ENCODE measurements at regions not wholly inside any gene's neighbourhood (a gene's known extent, or its start where the extent isn't known, plus 50 kb on each side); places are given as distances from the start of the nearest gene placed in this dataset.

GRCh38 chr20:57888591-57888990, 178.8 kb upstream of the PMEPA1 start:
- Mint-ChIP-seq H3K9me3 (peaks cover 2% of the 10 kb centered on the region), H3K36me3 (no peaks in the 10 kb centered on the region), H3K4me1 (no peaks in the 10 kb centered on the region), H3K27me3 (no peaks in the 10 kb centered on the region), H3K27ac (no peak overlapping the region), H3K4me3 (no peak overlapping the region)
- no peak for DNase-seq

GRCh38 chr20:57884956-57885355, 175.1 kb upstream of the PMEPA1 start:
- H3K27ac Mint-ChIP-seq = no peak overlapping the region
- no peaks in the 10 kb centered on the region for H3K4me1 Mint-ChIP-seq
- H3K36me3 Mint-ChIP-seq = no peaks in the 10 kb centered on the region
- no peak for DNase-seq
- no peaks in the 10 kb centered on the region for H3K27me3 Mint-ChIP-seq
- peaks cover 2% of the 10 kb centered on the region for H3K9me3 Mint-ChIP-seq
- no peak overlapping the region for H3K4me3 Mint-ChIP-seq

GRCh38 chr20:57883761-57884160, 173.9 kb upstream of the PMEPA1 start:
- Mint-ChIP-seq H3K4me1 (no peaks in the 10 kb centered on the region), H3K27me3 (no peaks in the 10 kb centered on the region), H3K27ac (no peak overlapping the region), H3K36me3 (no peaks in the 10 kb centered on the region), H3K4me3 (no peak overlapping the region), H3K9me3 (peaks cover 2% of the 10 kb centered on the region)
- no peak for DNase-seq

- H3K4me3 Mint-ChIP-seq = no peak overlapping the region
- H3K27me3 Mint-ChIP-seq = no peaks in the 10 kb centered on the region
- peaks cover 2% of the 10 kb centered on the region for H3K9me3 Mint-ChIP-seq
- DNase-seq = no peak
- no peaks in the 10 kb centered on the region for H3K36me3 Mint-ChIP-seq
- H3K4me1 Mint-ChIP-seq = no peaks in the 10 kb centered on the region
- no peak overlapping the region for H3K27ac Mint-ChIP-seq
Observed at GRCh38 chr20:57883224-57883623, 173.4 kb upstream of the PMEPA1 start.

- Mint-ChIP-seq H3K4me3 (no peak overlapping the region), H3K4me1 (no peaks in the 10 kb centered on the region), H3K27ac (no peak overlapping the region), H3K36me3 (no peaks in the 10 kb centered on the region), H3K27me3 (no peaks in the 10 kb centered on the region), H3K9me3 (peaks cover under 1% of the 10 kb centered on the region)
- DNase-seq = no peak
Observed at GRCh38 chr20:57882451-57883161, 172.8 kb upstream of the PMEPA1 start.

- Mint-ChIP-seq H3K36me3 (no peaks in the 10 kb centered on the region), H3K4me3 (no peak overlapping the region), H3K27me3 (no peaks in the 10 kb centered on the region), H3K27ac (no peak overlapping the region), H3K9me3 (no peaks in the 10 kb centered on the region), H3K4me1 (no peaks in the 10 kb centered on the region)
- no peak for DNase-seq
Observed at GRCh38 chr20:57881466-57882385, 171.9 kb upstream of the PMEPA1 start.

GRCh38 chr20:57880571-57880892, 170.7 kb upstream of the PMEPA1 start:
- Mint-ChIP-seq H3K27me3 (no peaks in the 10 kb centered on the region), H3K4me3 (no peak overlapping the region), H3K4me1 (no peaks in the 10 kb centered on the region), H3K36me3 (no peaks in the 10 kb centered on the region), H3K27ac (no peak overlapping the region), H3K9me3 (no peaks in the 10 kb centered on the region)
- DNase-seq = no peak

- Mint-ChIP-seq H3K36me3 (no peaks in the 10 kb centered on the region), H3K9me3 (no peaks in the 10 kb centered on the region), H3K4me1 (no peaks in the 10 kb centered on the region), H3K4me3 (no peak overlapping the region), H3K27ac (no peak overlapping the region), H3K27me3 (no peaks in the 10 kb centered on the region)
- no peak for DNase-seq
Observed at GRCh38 chr20:57879779-57880570, 170.2 kb upstream of the PMEPA1 start.

- Mint-ChIP-seq H3K27me3 (no peaks in the 10 kb centered on the region), H3K4me3 (no peak overlapping the region), H3K27ac (no peak overlapping the region), H3K36me3 (no peaks in the 10 kb centered on the region), H3K9me3 (no peaks in the 10 kb centered on the region), H3K4me1 (no peaks in the 10 kb centered on the region)
- DNase-seq = no peak
Observed at GRCh38 chr20:57879437-57879778, 169.6 kb upstream of the PMEPA1 start.

- Mint-ChIP-seq H3K4me1 (no peaks in the 10 kb centered on the region), H3K4me3 (no peak overlapping the region), H3K27me3 (no peaks in the 10 kb centered on the region), H3K27ac (no peak overlapping the region), H3K9me3 (no peaks in the 10 kb centered on the region), H3K36me3 (no peaks in the 10 kb centered on the region)
- DNase-seq = no peak
Observed at GRCh38 chr20:57878786-57879424, 169.1 kb upstream of the PMEPA1 start.

GRCh38 chr20:57877995-57878394, 168.2 kb upstream of the PMEPA1 start:
- DNase-seq = no peak
- H3K27ac Mint-ChIP-seq = no peak overlapping the region
- no peaks in the 10 kb centered on the region for H3K27me3 Mint-ChIP-seq
- H3K4me3 Mint-ChIP-seq = no peak overlapping the region
- H3K4me1 Mint-ChIP-seq = no peaks in the 10 kb centered on the region
- H3K36me3 Mint-ChIP-seq = no peaks in the 10 kb centered on the region
- no peaks in the 10 kb centered on the region for H3K9me3 Mint-ChIP-seq

GRCh38 chr20:57877131-57877824, 167.5 kb upstream of the PMEPA1 start:
- Mint-ChIP-seq H3K27me3 (no peaks in the 10 kb centered on the region), H3K9me3 (no peaks in the 10 kb centered on the region), H3K4me3 (no peak overlapping the region), H3K27ac (no peak overlapping the region), H3K36me3 (no peaks in the 10 kb centered on the region), H3K4me1 (no peaks in the 10 kb centered on the region)
- DNase-seq = no peak

GRCh38 chr20:57876163-57876562, 166.3 kb upstream of the PMEPA1 start:
- no peak for DNase-seq
- Mint-ChIP-seq H3K36me3 (no peaks in the 10 kb centered on the region), H3K27ac (no peak overlapping the region), H3K4me1 (no peaks in the 10 kb centered on the region), H3K9me3 (no peaks in the 10 kb centered on the region), H3K27me3 (no peaks in the 10 kb centered on the region), H3K4me3 (no peak overlapping the region)

- Mint-ChIP-seq H3K27ac (no peak overlapping the region), H3K4me1 (no peaks in the 10 kb centered on the region), H3K4me3 (no peak overlapping the region), H3K27me3 (no peaks in the 10 kb centered on the region), H3K9me3 (no peaks in the 10 kb centered on the region), H3K36me3 (no peaks in the 10 kb centered on the region)
- no peak for DNase-seq
Observed at GRCh38 chr20:57874141-57874540, 164.3 kb upstream of the PMEPA1 start.
